K562 (cell line): ENCODE measurements at regions not wholly inside any gene's neighbourhood (a gene's known extent, or its start where the extent isn't known, plus 50 kb on each side); places are given as distances from the start of the nearest gene placed in this dataset.
A peak's percentile ranks its signal among the peaks of the same experiment; 100 is the strongest.
"Not testable (repeated sequence)": the region's sequence is repeated elsewhere in the genome, so short reads cannot be mapped to it uniquely, and the experiment has no call there.

Experiments
- ATAC-seq: fragments of 200-7000 bp; cut with Tn5 transposase; 3 replicates; pipeline ENCODE4 v1.9.1; 2020; ENCODE audit warnings: moderate library complexity
- BruUV-seq: library from RNA; stranded (reverse); fragments of 400-500 nt; replicated peaks from 2 replicates; lab custom pipeline; 2021; lab: Mats Ljungman, UMichigan
- CTCF ChIA-PET: fragments of 300-600 bp; formaldehyde crosslinking; extraction: SDS; loops from one replicate; lab custom pipeline; 2021; ENCODE audit warnings: low intra/inter-chr PET ratio; lab: Yijun Ruan, JAX
- POLR2A ChIA-PET: fragments of 300-600, 350-650 bp; sonication (Branson Sonifier 250); formaldehyde crosslinking; extraction: SDS; loops from one replicate; lab custom pipeline; 2021; ENCODE audit warnings: antibody characterized with exemption, inconsistent platforms; lab: Yijun Ruan, JAX
- DNase-seq, 4 experiments: peaks; one replicate each; pipeline versions ENCODE4 v3.0.0 to v3.0.0-alpha.2; 2011 to 2018; ENCODE audit warnings: low spot score in 3 of 4, mixed read lengths in 3 of 4; ENCODE audit errors: extremely low read depth in 1 of 4
- FAIRE-seq: peaks from 2 replicates; lab custom pipeline; 2011; peaks lifted over from hg19 to GRCh38; lab: Jason Lieb, UNC
- H2AFZ ChIP-seq: 2 replicates; pipeline ENCODE4 v1.6.0; 2011; ENCODE audit warnings: low read depth, low read length, control low read depth, inconsistent platforms
- H3K27ac ChIP-seq: fragments of 200-600 bp; 3 replicates; pipeline ENCODE4 v1.8.0; 2011; ENCODE audit warnings: low read depth, mild to moderate bottlenecking, control low read depth, inconsistent platforms, low read length, moderate library complexity, mixed read lengths; ENCODE audit errors: extremely low read depth
- H3K27me3 ChIP-seq, 2 experiments: fragments of 300-600 bp in 1 of 2; 2 replicates in 1 of 2; 3 replicates in 1 of 2; pipeline versions ENCODE4 v1.6.0 to v1.8.0; 2011; ENCODE audit warnings: inconsistent platforms in 2 of 2, low read length in 2 of 2, mild to moderate bottlenecking in 1 of 2, mixed read lengths in 1 of 2, moderate library complexity in 1 of 2; ENCODE audit not compliant: control insufficient read depth in 2 of 2, insufficient read depth in 2 of 2
- H3K36me3 ChIP-seq: fragments of 300-600 bp; 3 replicates; pipeline ENCODE4 v1.8.0; 2011; ENCODE audit warnings: mild to moderate bottlenecking, low read length, inconsistent platforms; ENCODE audit not compliant: control insufficient read depth, insufficient read depth
- H3K4me1 ChIP-seq, 2 experiments: fragments of 200-600 bp in 1 of 2; replicated peaks in 1 of 2; 2 replicates in 1 of 2; 3 replicates in 1 of 2; pipeline versions ENCODE4 v1.5.1 to v1.8.0; 2011; ENCODE audit warnings: inconsistent platforms in 2 of 2, low read length in 2 of 2, mild to moderate bottlenecking in 1 of 2, mixed read lengths in 1 of 2, moderate library complexity in 1 of 2; ENCODE audit not compliant: control insufficient read depth in 2 of 2, insufficient read depth in 2 of 2
- H3K4me2 ChIP-seq: 2 replicates; pipeline ENCODE4 v1.6.1; 2011; ENCODE audit warnings: low read length, control low read depth, inconsistent platforms, mixed read lengths; ENCODE audit not compliant: insufficient read depth
- H3K4me3 ChIP-seq: fragments of 200-600 bp; sonication (generic), shearing (Covaris generic); 2 replicates; pipeline ENCODE4 v1.5.1; 2016; ENCODE audit warnings: control low read depth, inconsistent platforms
- H3K79me2 ChIP-seq: fragments of 200-600 bp; 3 replicates; pipeline ENCODE4 v1.8.0; 2011; ENCODE audit warnings: low read length, inconsistent platforms; ENCODE audit not compliant: control insufficient read depth, insufficient read depth
- H3K9ac ChIP-seq, 2 experiments: 2 replicates each; pipeline versions ENCODE4 v1.6.0 to v1.6.1; 2011; ENCODE audit warnings: low read depth in 2 of 2, low read length in 2 of 2, control low read depth in 1 of 2, inconsistent platforms in 1 of 2, mild to moderate bottlenecking in 1 of 2, mixed read lengths in 1 of 2; ENCODE audit not compliant: insufficient read depth in 1 of 2
- H3K9me1 ChIP-seq: one replicate; pipeline ENCODE4 v1.6.0; 2011; ENCODE audit warnings: inconsistent platforms, mild to moderate bottlenecking, low read length, moderate library complexity; ENCODE audit not compliant: control insufficient read depth, insufficient read depth
- H3K9me3 ChIP-seq: replicated peaks from 2 replicates; pipeline ENCODE4 v1.5.1; 2011; ENCODE audit warnings: low read depth, low read length, inconsistent platforms; ENCODE audit not compliant: control insufficient read depth, insufficient read depth
- H4K20me1 ChIP-seq: replicated peaks from 2 replicates; pipeline ENCODE4 v1.6.1; 2011; ENCODE audit warnings: low read length, inconsistent platforms, mixed read lengths; ENCODE audit not compliant: control insufficient read depth, insufficient read depth
- ARID1B ChIP-seq: fragments of 450-650 bp; IDR thresholded peaks from 2 replicates; pipeline ENCODE4 v1.6.1; 2016; ENCODE audit warnings: antibody characterized with exemption, mild to moderate bottlenecking, inconsistent platforms
- ATF6 ChIP-seq: sonication (generic); formaldehyde crosslinking; IDR thresholded peaks from 2 replicates; pipeline ENCODE4 v1.4.0; 2020; ENCODE audit warnings: mild to moderate bottlenecking, missing genetic modification reagents
- CBFA2T2 ChIP-seq: fragments of 450-650 bp; conservative IDR thresholded peaks from 2 replicates; pipeline ENCODE4 v1.6.1; 2017; ENCODE audit warnings: mild to moderate bottlenecking
- CBFA2T3 ChIP-seq: fragments of 450-650 bp; IDR thresholded peaks from 2 replicates; pipeline ENCODE4 v1.6.1; 2017
- CSDE1 ChIP-seq, 2 experiments: fragments of 450-650 bp; IDR thresholded peaks; 2 replicates each; pipeline ENCODE4 v1.6.1; 2016; ENCODE audit warnings: mild to moderate bottlenecking in 1 of 2
- KDM5B ChIP-seq: fragments of 200-600 bp; sonication (generic); IDR thresholded peaks from 2 replicates; pipeline ENCODE4 v1.6.1; 2012; ENCODE audit warnings: low read depth, mild to moderate bottlenecking, moderate library complexity, low read length, control low read depth, inconsistent platforms; ENCODE audit not compliant: insufficient replicate concordance
- NFIC ChIP-seq: fragments of 450-650 bp; IDR thresholded peaks from 2 replicates; pipeline ENCODE4 v1.6.1; 2017; ENCODE audit warnings: mild to moderate bottlenecking, inconsistent platforms
- RUNX1 ChIP-seq: sonication (generic); IDR thresholded peaks from 2 replicates; pipeline ENCODE4 v1.6.1; 2016; ENCODE audit warnings: antibody characterized with exemption, low read depth
- SRSF7 ChIP-seq: fragments of 200-400 bp; formaldehyde crosslinking; optimal IDR thresholded peaks from 2 replicates; pipeline ENCODE3; 2017; ENCODE audit warnings: mild to moderate bottlenecking, low read depth, low read length
- TAL1 ChIP-seq: fragments of 450-650 bp; IDR thresholded peaks from 2 replicates; pipeline ENCODE4 v1.6.1; 2016; ENCODE audit warnings: mild to moderate bottlenecking
- TCF3 ChIP-seq: sonication (generic); formaldehyde crosslinking; IDR thresholded peaks from 2 replicates; pipeline ENCODE4 v1.4.0; 2020; ENCODE audit warnings: mild to moderate bottlenecking, missing genetic modification reagents
- TFE3 ChIP-seq: fragments of 450-650 bp; formaldehyde crosslinking; IDR thresholded peaks from 2 replicates; pipeline ENCODE4 v1.4.0; 2020; ENCODE audit warnings: mild to moderate bottlenecking, mixed read lengths
- ZFX ChIP-seq: sonication (generic); formaldehyde crosslinking; IDR thresholded peaks from 2 replicates; pipeline ENCODE4 v1.8.0; 2022; ENCODE audit warnings: mild to moderate bottlenecking, missing genetic modification reagents, moderate library complexity
- ZKSCAN8 ChIP-seq: fragments of 200-800 bp; sonication (Bioruptor generic); IDR thresholded peaks from 2 replicates; pipeline ENCODE4 v1.6.1; 2016; ENCODE audit warnings: missing genetic modification characterization, missing compliant biosample characterization
- WGBS: fragments of 100-300 bp; shearing (Covaris generic); methylation state at CpG from one replicate; pipeline ENCODE4 v1.1.6; 2016; ENCODE audit warnings: low coverage, mixed read lengths; ENCODE audit not compliant: insufficient coverage; ENCODE audit errors: missing lambda C conversion rate; 5-methylcytosine and 5-hydroxymethylcytosine counted together
- in situ Hi-C: fragments of 300-500 bp; cut with MboI; formaldehyde crosslinking; loops from 4 replicates; pipeline ENCODE4 v1.15.0; 2018; ENCODE audit warnings: inconsistent platforms, mixed read lengths
- intact Hi-C: fragments of 100-400 bp; cut with micrococcal nuclease; formaldehyde crosslinking; loops from 2 replicates; pipeline ENCODE4 v1.14.2; 2022

- DNase-seq, H3K27me3 ChIP-seq, H3K27ac ChIP-seq, POLR2A ChIA-PET, H3K4me1 ChIP-seq, FAIRE-seq, H3K36me3 ChIP-seq, H4K20me1 ChIP-seq, H3K79me2 ChIP-seq, ATAC-seq, H3K4me2 ChIP-seq, H2AFZ ChIP-seq, H3K9me1 ChIP-seq, BruUV-seq, H3K9me3 ChIP-seq, H3K9ac ChIP-seq: not testable (repeated sequence)
- 0% methylated on average over 5 of the region's 5 CpGs for WGBS
- TF ChIP-seq ARID1B = peak; percentile 27; the same call in 1 of the 2 replicates
- TF ChIP-seq TAL1 = peak; percentile 35; the same call in 1 of the 2 replicates
- peak; percentile 57 for TF ChIP-seq TCF3 (CRISPR knock-in tag)
- 0 out of 2 replicates have a peak, but pooled peaks have one; percentile 20 for TF ChIP-seq CBFA2T2
- peak; percentile 51; the same call in 1 of the 2 replicates for TF ChIP-seq CBFA2T3
- TF ChIP-seq, all 486 proteins: peak for 5; not testable (repeated sequence) for 481
- CTCF ChIA-PET, H3K4me3 ChIP-seq, intact Hi-C loops: not testable (repeated sequence)
- in situ Hi-C loops = loop anchor here (25.0 kb wide), 1 partner anchor 591 kb away; no protein-coding TSS in a partner anchor
These were observed 109.5 kb upstream of the KIF2A start for GRCh38 chr5:62196532-62196931.

- Histone ChIP-seq H3K27ac (no peak overlapping the region), H3K4me1 (peaks cover 0 to 9% of the 10 kb centered on the region in 2 experiments; a peak in 1 of 5 replicates), H4K20me1 (no peaks in the 10 kb centered on the region), H3K9me3 (no peaks in the 10 kb centered on the region), H3K9me1 (no peaks in the 10 kb centered on the region), H3K36me3 (no peaks in the 10 kb centered on the region), H3K27me3 (peaks cover 0 to 4% of the 10 kb centered on the region in 2 experiments; a peak in 1 of 5 replicates), H3K4me2 (no peak overlapping the region), H3K9ac (no peak overlapping the region), H3K79me2 (no peaks in the 10 kb centered on the region), H2AFZ (no peak overlapping the region), H3K4me3 (no peak overlapping the region)
- ATAC-seq (peak; percentile 51; the same call in 2 of the 3 replicates), FAIRE-seq (no peak), DNase-seq (no peak)
- CTCF ChIA-PET = no interaction called here
- in situ Hi-C loops = loop anchor here (25.0 kb wide), 1 partner anchor 590 kb away; no protein-coding TSS in a partner anchor
- 0% methylated on average over 2 of the region's 2 CpGs for WGBS
- POLR2A ChIA-PET = interaction anchor here (0.6 to 1.7 kb wide), 3 partner anchors 11 to 149 kb away, joined by 3 to 10 read pairs (median 3); no protein-coding TSS in a partner anchor
- intact Hi-C loops = no loop called here
- BruUV-seq = no TSS peak
- TF ChIP-seq ATF6 (CRISPR knock-in tag) = no peak
- no peak for TF ChIP-seq TFE3
- no peak for TF ChIP-seq CSDE1 (IDR thresholded peaks at IDR 0.05)
- no peak for TF ChIP-seq SRSF7
- TF ChIP-seq ZFX (CRISPR knock-in tag) = no peak
- no peak for TF ChIP-seq RUNX1
- no peak for TF ChIP-seq KDM5B
- peak; percentile 72 for TF ChIP-seq NFIC
- no peak for TF ChIP-seq ZKSCAN8 (CRISPR knock-in tag)
These were observed 108.3 kb upstream of the KIF2A start for GRCh38 chr5:62197697-62198096.
